Common myeloid progenitor, CD34-positive (primary cell): ENCODE measurements at regions not wholly inside any gene's neighbourhood (a gene's known extent, or its start where the extent isn't known, plus 50 kb on each side); places are given as distances from the start of the nearest gene placed in this dataset.

Source experiments
- CTCF ChIA-PET: fragments of 350-600 bp; sonication (Branson Sonifier 250); formaldehyde crosslinking; loops from one replicate; lab custom pipeline; 2021; ENCODE audit warnings: antibody characterized with exemption; lab: Charles Lee
- POLR2A ChIA-PET: fragments of 350-600 bp; sonication (Branson Sonifier 250); formaldehyde crosslinking; loops from one replicate; lab custom pipeline; 2021; ENCODE audit warnings: antibody characterized with exemption; lab: Charles Lee
- DNase-seq, 3 donors: peaks; one replicate each; pipeline versions ENCODE4 v3.0.0 to v3.0.0-alpha.2; 2013
- H3K27ac ChIP-seq, 2 experiments: 1 replicate in 1 of 2; 2 replicates in 1 of 2; pipeline ENCODE4 v1.7.0; 2013; ENCODE audit warnings: inconsistent platforms in 2 of 2, low read length in 2 of 2, mild to moderate bottlenecking in 2 of 2, low read depth in 1 of 2, moderate library complexity in 1 of 2; ENCODE audit not compliant: severe bottlenecking in 2 of 2, insufficient read depth in 1 of 2, poor library complexity in 1 of 2
- H3K27me3 ChIP-seq, 5 experiments: replicated peaks in 2 of 5; 1 replicate in 3 of 5; 2 replicates in 2 of 5; pipeline versions ENCODE4 v1.6.1 to v1.7.0; 2013; ENCODE audit warnings: low read length in 4 of 5, mild to moderate bottlenecking in 2 of 5, moderate library complexity in 2 of 5, inconsistent platforms in 1 of 5; ENCODE audit not compliant: insufficient read depth in 5 of 5, control insufficient read depth in 4 of 5
- H3K36me3 ChIP-seq, 4 experiments: 1 replicate in 2 of 4; 2 replicates in 2 of 4; pipeline versions ENCODE4 v1.6.1 to v1.7.0; 2013; ENCODE audit warnings: low read length in 3 of 4, control low read depth in 1 of 4, mild to moderate bottlenecking in 1 of 4; ENCODE audit not compliant: control insufficient read depth in 4 of 4, insufficient read depth in 4 of 4
- H3K4me1 ChIP-seq, 4 experiments: 1 replicate in 3 of 4; 2 replicates in 1 of 4; pipeline versions ENCODE4 v1.6.1 to v1.7.1; 2013; ENCODE audit warnings: low read length in 3 of 4, mild to moderate bottlenecking in 3 of 4, control low read depth in 1 of 4, inconsistent platforms in 1 of 4, moderate library complexity in 1 of 4; ENCODE audit not compliant: control insufficient read depth in 4 of 4, insufficient read depth in 4 of 4; ENCODE audit errors: control extremely low read depth in 1 of 4
- H3K4me3 ChIP-seq, 7 experiments: 1 replicate in 4 of 7; 2 replicates in 3 of 7; pipeline versions ENCODE4 v1.5.1 to v1.7.0; 2013; ENCODE audit warnings: mild to moderate bottlenecking in 7 of 7, low read length in 6 of 7, moderate library complexity in 6 of 7, inconsistent platforms in 2 of 7, low read depth in 2 of 7, control low read depth in 1 of 7; ENCODE audit not compliant: insufficient read depth in 4 of 7, control insufficient read depth in 1 of 7; ENCODE audit errors: extremely low read depth in 1 of 7
- H3K9me3 ChIP-seq, 5 experiments: 1 replicate in 4 of 5; 2 replicates in 1 of 5; pipeline versions ENCODE4 v1.6.1 to v1.7.1; 2013; ENCODE audit warnings: low read length in 4 of 5, mild to moderate bottlenecking in 2 of 5, inconsistent platforms in 1 of 5, low read depth in 1 of 5, moderate library complexity in 1 of 5; ENCODE audit not compliant: control insufficient read depth in 4 of 5, insufficient read depth in 2 of 5; ENCODE audit errors: control extremely low read depth in 1 of 5
- WGBS: methylation state at CpG from one replicate; pipeline ENCODE4 v1.1.5; 2013; ENCODE audit not compliant: insufficient coverage; 5-methylcytosine and 5-hydroxymethylcytosine counted together

GRCh38 chr3:41064070-41064469, 135.2 kb upstream of the CTNNB1 start:
- no peaks in the 10 kb centered on the region for H3K27me3 ChIP-seq
- CTCF ChIA-PET: no interaction called here
- H3K36me3 ChIP-seq: no peaks in the 10 kb centered on the region
- no peak overlapping the region for H3K27ac ChIP-seq
- no CpG with 5 or more reads among the region's 1 CpG for WGBS
- POLR2A ChIA-PET: no interaction called here
- no peaks in the 10 kb centered on the region for H3K4me1 ChIP-seq
- H3K4me3 ChIP-seq: no peak overlapping the region
- DNase-seq: no peak
- no peaks in the 10 kb centered on the region for H3K9me3 ChIP-seq

DNA sequence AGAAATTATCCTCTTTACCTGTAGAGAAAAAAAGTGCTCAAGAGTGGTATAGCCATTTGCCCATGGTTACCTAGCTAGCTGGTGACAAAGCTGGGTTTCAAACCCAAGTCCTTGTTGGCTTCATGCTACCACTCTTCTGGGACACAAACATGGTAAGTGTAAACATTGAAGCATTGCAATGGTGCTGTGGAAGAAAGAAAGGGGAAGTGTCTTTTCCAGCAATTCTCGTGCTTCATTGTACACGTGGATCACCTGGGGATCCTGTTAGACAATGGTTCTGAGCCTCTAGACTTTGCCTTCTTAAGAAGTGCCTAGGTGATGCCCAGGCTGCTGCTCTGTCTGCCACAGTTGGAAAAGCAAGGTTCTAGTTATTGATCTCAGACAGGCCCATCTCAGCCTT, 134.8 kb upstream of the CTNNB1 start:
- WGBS: 83% methylated on average over 2 of the region's 2 CpGs
- ChIA-PET CTCF (no interaction called here), POLR2A (no interaction called here)
- no peaks in the 10 kb centered on the region for H3K27me3 ChIP-seq
- H3K9me3 ChIP-seq: no peaks in the 10 kb centered on the region
- no peak overlapping the region for H3K27ac ChIP-seq
- no peaks in the 10 kb centered on the region for H3K36me3 ChIP-seq
- DNase-seq: peak in 1 of 3 donors; percentile 3
- no peak overlapping the region for H3K4me3 ChIP-seq
- H3K4me1 ChIP-seq: no peaks in the 10 kb centered on the region

GRCh38 chr3:41065340-41065739, 134.0 kb upstream of the CTNNB1 start:
- Histone ChIP-seq H3K9me3 (no peaks in the 10 kb centered on the region), H3K4me1 (no peaks in the 10 kb centered on the region), H3K36me3 (no peaks in the 10 kb centered on the region), H3K4me3 (no peak overlapping the region), H3K27me3 (no peaks in the 10 kb centered on the region), H3K27ac (no peak overlapping the region)
- ChIA-PET CTCF (interaction anchor here (0.9 kb wide), 2 partner anchors 14 to 52 kb away, joined by 3 read pairs; no protein-coding TSS in a partner anchor), POLR2A (no interaction called here)
- no peak for DNase-seq
- WGBS: 100% methylated on average over 2 of the region's 2 CpGs

DNA sequence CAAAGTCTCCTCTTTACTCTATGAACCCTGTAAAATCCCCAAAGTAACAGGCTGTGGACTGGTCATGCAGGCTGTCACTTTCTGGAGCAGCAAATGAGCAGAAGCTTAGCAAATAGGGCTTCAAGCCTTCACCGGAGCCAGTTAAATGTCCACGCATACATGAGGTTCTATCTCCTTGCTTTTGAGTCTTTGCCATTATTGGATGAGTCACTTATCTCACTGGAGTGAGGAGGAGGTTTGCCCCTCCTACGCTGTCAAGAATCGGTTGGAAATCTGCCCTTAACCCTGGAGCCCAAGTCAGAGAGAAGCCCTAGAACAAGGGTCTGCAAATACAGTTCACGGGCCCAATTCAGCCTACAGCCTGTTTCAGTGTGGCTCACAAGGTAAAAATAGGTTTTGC, 126.1 kb upstream of the CTNNB1 start:
- POLR2A ChIA-PET: no interaction called here
- CTCF ChIA-PET: interaction anchor here (0.9 kb wide), 1 partner anchor 126 kb away, joined by 3 read pairs; the partner anchor contains the start of gene CTNNB1
- no peak overlapping the region for H3K4me3 ChIP-seq
- no peaks in the 10 kb centered on the region for H3K4me1 ChIP-seq
- no peaks in the 10 kb centered on the region for H3K36me3 ChIP-seq
- WGBS: 100% methylated on average over 5 of the region's 5 CpGs
- no peak for DNase-seq
- peaks cover 0 to 4% (median 0%) of the 10 kb centered on the region in 5 experiments for H3K9me3 ChIP-seq
- H3K27me3 ChIP-seq: peaks cover 0 to 3% (median 0%) of the 10 kb centered on the region in 5 experiments
- no peak overlapping the region for H3K27ac ChIP-seq

GRCh38 chr3:41075975-41076374, 123.3 kb upstream of the CTNNB1 start:
- ChIA-PET POLR2A (no interaction called here), CTCF (interaction anchor here (1.4 to 1.7 kb wide), 2 partner anchors 20 to 22 kb away, joined by 3 read pairs; no protein-coding TSS in a partner anchor)
- Histone ChIP-seq H3K27me3 (peaks cover 0 to 3% (median 0%) of the 10 kb centered on the region in 5 experiments), H3K4me1 (no peaks in the 10 kb centered on the region), H3K4me3 (no peak overlapping the region), H3K36me3 (no peaks in the 10 kb centered on the region), H3K27ac (no peak overlapping the region), H3K9me3 (peaks cover 0 to 4% (median 0%) of the 10 kb centered on the region in 5 experiments)
- DNase-seq: no peak
- WGBS: 93% methylated on average over 7 of the region's 7 CpGs

GRCh38 chr3:41076399-41076798, 122.9 kb upstream of the CTNNB1 start:
- Histone ChIP-seq H3K4me1 (no peaks in the 10 kb centered on the region), H3K27ac (no peak overlapping the region), H3K9me3 (peaks cover 0 to 4% (median 0%) of the 10 kb centered on the region in 5 experiments), H3K27me3 (peaks cover 0 to 3% (median 0%) of the 10 kb centered on the region in 5 experiments), H3K36me3 (no peaks in the 10 kb centered on the region), H3K4me3 (no peak overlapping the region)
- DNase-seq: no peak
- CTCF ChIA-PET: interaction anchor here (1.4 kb wide), 1 partner anchor 19 kb away, joined by 3 read pairs; no protein-coding TSS in a partner anchor
- POLR2A ChIA-PET: no interaction called here

GRCh38 chr3:41080141-41080540, 119.2 kb upstream of the CTNNB1 start:
- CTCF ChIA-PET: interaction anchor here (1.2 kb wide), 1 partner anchor 15 kb away, joined by 3 read pairs; no protein-coding TSS in a partner anchor
- no peaks in the 10 kb centered on the region for H3K4me1 ChIP-seq
- H3K36me3 ChIP-seq: no peaks in the 10 kb centered on the region
- WGBS: 100% methylated on average over 3 of the region's 4 CpGs
- H3K4me3 ChIP-seq: no peak overlapping the region
- H3K27ac ChIP-seq: no peak overlapping the region
- POLR2A ChIA-PET: no interaction called here
- peaks cover 0 to 4% (median 0%) of the 10 kb centered on the region in 5 experiments for H3K27me3 ChIP-seq
- DNase-seq: no peak
- no peaks in the 10 kb centered on the region for H3K9me3 ChIP-seq
